Limb (tissue), 2 donors: ENCODE measurements at regions not wholly inside any gene's neighbourhood (a gene's known extent, or its start where the extent isn't known, plus 50 kb on each side); places are given as distances from the start of the nearest gene placed in this dataset.
"Not testable (repeated sequence)": the region's sequence is repeated elsewhere in the genome, so short reads cannot be mapped to it uniquely, and the experiment has no call there.

Source experiments
- DNase-seq, 2 donors: peaks; one replicate each; pipeline ENCODE4 v3.0.0-alpha.2; 2016; ENCODE audit errors: extremely low spot score in 2 of 2

DNA sequence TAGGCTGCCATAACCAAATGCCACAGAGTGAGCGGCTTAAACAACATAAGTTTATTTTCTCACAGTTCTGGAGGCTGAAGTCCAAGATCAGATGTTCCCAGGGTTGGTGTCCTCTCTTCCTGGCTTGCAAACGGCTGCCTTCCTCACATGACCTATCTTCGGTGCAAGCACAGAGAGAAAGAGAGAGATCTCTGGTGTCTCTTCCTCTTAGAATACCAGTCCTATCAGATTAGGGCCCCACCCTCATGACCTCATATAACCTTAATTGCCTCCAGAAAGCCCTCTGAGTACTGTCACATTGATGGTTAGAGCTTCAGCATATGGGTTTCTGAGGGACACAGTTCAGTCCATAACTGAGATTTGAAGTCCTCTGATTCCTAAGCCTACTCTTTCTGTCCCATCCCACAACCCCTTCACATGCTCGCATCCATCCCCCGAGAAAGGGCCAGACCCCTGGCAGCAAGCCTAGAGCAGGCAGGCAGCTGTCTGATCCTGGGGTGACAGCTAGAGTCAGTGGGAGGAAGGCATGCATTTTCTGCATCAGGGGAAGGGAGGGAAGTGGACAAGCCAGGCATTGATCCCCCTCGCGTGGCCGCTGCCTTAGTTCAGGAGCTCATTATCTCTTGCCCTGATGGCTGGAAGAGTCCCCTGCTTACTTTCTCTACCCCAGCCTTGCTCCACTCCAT is 114.1 kb downstream of the FAR1 start:
- DNase-seq: no peak

GRCh38 chr11:13784441-13784840 is 116.0 kb downstream of the FAR1 start:
- DNase-seq: no peak

DNA sequence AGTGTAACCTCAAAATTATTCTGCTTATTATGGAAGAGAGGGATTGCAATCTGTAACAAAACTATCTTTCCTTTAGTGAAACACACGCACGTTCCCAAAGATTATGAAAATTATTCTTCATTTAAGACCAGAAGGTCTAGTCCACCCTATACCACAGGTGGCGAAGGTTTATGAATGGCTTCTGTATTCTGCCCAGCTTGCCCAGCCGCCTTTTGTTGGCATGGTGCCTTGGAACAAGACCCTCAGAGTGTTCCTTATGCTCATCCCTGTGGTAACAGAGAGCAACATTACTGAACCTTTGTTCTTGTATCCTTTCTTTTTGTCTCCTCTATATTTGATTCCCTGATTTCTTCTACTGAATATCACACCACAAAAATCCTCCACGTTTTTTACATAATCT is 116.4 kb downstream of the FAR1 start:
- DNase-seq: no peak

- no peak for DNase-seq
These were observed 118.2 kb downstream of the FAR1 start for GRCh38 chr11:13786688-13787087.

DNA sequence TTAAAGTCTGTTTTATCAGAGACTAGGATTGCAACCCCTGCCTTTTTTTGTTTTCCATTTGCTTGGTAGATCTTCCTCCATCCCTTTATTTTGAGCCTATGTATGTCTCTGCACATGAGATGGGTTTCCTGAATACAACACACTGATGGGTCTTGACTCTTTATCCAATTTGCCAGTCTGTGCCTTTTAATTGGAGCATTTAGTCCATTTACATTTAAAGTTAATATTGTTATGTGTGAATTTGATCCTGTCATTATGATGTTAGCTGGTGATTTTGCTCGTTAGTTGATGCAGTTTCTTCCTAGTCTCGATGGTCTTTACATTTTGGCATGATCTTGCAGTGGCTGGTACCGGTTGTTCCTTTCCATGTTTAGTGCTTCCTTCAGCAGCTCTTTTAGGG is 129.1 kb downstream of the FAR1 start:
- not testable (repeated sequence) for DNase-seq

- DNase-seq: no peak
These were observed 132.4 kb downstream of the FAR1 start for GRCh38 chr11:13800901-13801300.

GRCh38 chr11:13818325-13818724 is 144.2 kb upstream of the SPON1 start:
- DNase-seq: no peak

- no peak for DNase-seq
These were observed 135.8 kb upstream of the SPON1 start for GRCh38 chr11:13826505-13827278.

GRCh38 chr11:13831696-13832095 is 130.8 kb upstream of the SPON1 start:
- DNase-seq: peak; percentile 43 to 75

GRCh38 chr11:13834463-13834862 is 128.1 kb upstream of the SPON1 start:
- DNase-seq: no peak

- no peak for DNase-seq
These were observed 125.9 kb upstream of the SPON1 start for GRCh38 chr11:13836666-13837065.

GRCh38 chr11:13837286-13837685 is 125.2 kb upstream of the SPON1 start:
- no peak for DNase-seq

- no peak for DNase-seq
These were observed 121.1 kb upstream of the SPON1 start for GRCh38 chr11:13841393-13841792.

DNA sequence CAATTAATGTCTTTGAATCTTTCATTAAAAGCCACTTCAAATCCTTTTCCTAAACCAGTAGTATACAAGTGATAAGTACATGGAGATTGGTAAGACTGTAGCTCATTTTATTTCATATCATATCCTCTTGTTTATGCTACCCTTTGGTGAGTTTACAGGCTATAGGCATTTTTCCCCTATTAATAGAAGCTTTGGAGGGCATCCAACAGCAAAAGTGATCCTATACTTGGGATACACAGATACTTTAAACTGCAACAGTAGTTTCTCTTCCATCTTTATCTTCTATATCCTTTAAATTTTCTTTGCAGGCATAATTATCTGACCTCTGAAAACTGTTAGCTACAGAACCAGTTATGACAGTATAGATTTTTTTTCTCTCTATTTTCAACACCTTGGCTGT is 114.5 kb upstream of the SPON1 start:
- DNase-seq: no peak

GRCh38 chr11:13850231-13851005 is 112.1 kb upstream of the SPON1 start:
- no peak for DNase-seq

DNA sequence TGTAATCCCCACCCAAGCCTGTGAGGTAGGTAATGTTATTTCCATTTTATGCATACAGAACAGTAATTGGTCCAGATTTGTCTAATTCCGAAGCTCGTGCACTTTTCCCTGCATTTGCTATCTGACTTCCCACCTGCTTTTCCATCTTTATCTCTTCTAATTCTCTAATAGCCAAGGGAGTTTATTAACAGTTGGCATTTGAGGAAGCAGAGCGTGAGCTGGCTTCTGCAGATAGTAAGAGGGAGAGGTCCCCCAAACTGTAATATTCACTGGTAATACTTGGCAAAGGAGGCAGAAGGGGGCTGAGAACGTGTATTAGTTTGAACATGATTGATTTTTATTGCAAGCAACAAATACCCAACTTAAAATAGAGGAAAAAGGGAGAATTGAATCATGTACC is 110.8 kb upstream of the SPON1 start:
- no peak for DNase-seq

GRCh38 chr11:13852481-13852880 is 110.0 kb upstream of the SPON1 start:
- no peak for DNase-seq

DNA sequence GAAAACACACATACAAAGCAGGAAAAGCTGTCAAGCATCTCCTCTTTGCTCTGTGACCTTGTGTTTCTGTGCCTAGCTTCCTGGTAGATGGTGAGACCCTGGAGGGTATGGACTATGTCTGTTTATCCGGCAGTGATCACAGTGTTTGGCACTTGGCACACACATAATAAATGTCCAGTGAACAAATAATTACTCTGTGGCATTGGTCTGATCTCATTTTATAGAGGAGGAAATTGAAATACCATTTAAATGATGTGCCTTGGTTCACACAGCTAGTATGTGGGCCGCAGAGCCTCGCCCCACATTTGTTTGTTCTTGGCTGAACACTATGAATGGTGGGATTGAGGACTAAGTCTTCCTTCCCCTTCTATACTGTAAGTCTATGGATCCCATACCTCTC is 104.7 kb upstream of the SPON1 start:
- DNase-seq: no peak

- no peak for DNase-seq
These were observed 102.6 kb upstream of the SPON1 start for GRCh38 chr11:13859892-13860291.

DNA sequence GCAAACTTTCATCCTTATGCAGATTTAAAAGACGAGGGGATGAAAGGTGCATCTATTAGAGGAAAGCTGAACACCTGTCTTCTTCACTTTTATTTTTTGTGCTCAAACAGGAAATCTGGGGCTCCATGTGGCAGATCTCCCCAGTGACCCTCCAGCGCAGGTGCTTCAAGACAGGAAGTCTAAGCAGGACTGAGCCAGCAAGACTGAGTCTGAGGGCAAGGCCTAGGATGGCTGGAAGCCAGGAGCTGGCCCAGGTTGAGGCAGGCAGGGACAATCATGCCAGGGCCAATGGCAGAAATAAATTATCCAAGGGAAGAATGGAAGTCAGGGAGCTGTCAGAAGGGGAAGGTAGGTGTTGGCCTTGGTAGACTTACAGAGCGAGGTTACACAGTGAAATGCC is 101.1 kb upstream of the SPON1 start:
- no peak for DNase-seq

- DNase-seq: no peak
These were observed 99.6 kb upstream of the SPON1 start for GRCh38 chr11:13862845-13863392.
